CD4-positive, alpha-beta T cell treated with Interleukin-10 for 1 hour (primary cell): ENCODE measurements at regions not wholly inside any gene's neighbourhood (a gene's known extent, or its start where the extent isn't known, plus 50 kb on each side); places are given as distances from the start of the nearest gene placed in this dataset.

Experiments
- DNase-seq: peaks from one replicate; pipeline ENCODE4 v3.0.0-alpha.2; 2020

DNA sequence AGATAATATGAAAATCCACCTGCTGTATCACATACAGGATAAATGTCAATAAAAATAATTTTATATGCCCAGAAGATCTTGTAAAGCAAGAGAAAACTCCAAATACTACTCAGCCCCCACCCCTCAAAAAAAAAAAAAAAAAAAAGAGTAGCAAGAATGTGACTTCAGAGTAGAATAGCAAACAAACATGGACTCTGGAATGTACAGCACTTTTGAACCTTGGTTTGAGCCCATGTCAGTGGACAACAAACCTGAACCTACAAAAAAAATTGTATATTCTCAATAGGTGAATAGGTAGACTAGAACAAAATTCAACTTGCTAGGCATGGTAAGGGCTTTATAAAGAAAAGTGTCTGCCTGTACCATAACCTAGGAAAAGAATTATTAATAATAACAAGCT, 428.0 kb downstream of the SLITRK6 start:
- no peak for DNase-seq

DNA sequence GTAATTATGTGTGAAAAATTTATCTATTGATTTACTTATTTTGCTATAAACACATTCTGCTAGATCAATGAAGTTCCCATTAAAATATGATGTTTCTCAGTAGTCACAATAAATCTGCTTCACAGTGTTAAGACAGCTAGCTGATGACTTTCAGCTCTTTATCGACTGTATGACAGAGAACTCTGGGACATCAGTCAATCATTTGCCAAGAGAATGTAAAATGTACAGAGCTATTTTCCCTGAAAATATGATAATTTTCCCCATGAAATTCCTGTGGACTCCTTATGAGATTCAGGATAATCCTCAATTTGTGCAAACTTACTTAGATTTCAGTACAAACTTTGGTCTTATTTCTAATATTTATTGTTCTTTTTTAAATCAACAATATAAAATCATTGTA, 430.5 kb downstream of the SLITRK6 start:
- DNase-seq, result no peak

DNA sequence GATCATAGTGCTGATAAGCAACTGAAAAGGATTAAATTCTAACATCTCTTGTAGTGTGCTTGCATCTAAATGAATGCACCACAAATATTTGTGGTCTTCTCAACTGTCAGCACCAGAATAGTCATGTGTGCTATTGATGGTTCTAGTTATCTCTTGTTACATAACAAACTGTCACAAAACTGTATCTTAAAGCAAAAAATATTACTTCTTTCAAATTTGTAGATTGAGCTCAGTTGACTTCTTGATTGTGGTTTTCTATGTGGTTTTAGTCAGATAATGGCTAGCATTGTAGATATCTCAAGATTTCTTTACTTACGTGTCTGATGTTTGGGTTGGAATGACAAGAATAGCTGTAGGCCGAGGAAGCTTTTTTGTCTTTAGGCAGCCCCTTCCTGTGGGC, 431.3 kb downstream of the SLITRK6 start:
- DNase-seq, result no peak

GRCh38 chr13:85366759-85367417, 432.3 kb downstream of the SLITRK6 start:
- DNase-seq, result no peak

DNA sequence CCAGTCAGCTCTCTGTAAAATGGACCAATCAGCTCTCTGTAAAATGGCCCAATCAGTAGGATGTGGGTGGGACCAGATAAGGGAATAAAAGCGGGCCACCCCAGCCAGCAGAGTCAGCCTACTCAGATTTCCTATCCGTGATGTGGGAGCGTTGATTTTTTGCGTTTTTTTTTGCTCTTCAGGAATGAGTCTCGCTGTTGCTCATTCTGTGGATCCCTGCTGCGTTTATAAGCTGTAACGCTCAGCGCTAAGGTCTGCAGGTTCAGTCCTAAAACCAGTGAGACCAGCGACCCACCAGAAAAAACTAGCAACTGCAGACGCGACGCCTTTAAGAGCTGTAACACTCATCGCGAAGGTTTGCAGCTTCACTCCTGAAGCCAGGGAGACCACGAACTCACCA, 435.7 kb downstream of the SLITRK6 start:
- no peak for DNase-seq

DNA sequence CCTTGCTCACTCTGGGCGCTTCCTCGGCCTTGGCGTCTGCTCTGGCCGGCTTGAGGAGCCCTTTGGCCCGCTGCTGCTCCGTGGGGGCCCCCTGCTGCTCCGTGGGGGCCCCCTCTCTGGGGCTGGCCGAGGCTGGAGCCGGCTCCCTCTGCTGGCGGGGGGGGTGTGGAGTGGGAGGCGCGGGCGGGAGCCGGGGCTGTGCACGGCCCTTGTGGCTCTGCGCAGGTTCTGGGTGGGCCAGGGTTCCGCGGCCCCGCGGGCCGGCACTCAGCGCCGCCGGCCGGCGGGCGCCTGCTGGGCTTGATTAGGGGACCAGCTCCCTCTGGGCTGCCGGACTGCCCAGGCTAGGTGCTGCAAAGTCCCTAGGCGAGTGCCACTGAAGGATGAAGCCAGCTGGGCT, 436.2 kb downstream of the SLITRK6 start:
- DNase-seq, result no peak

GRCh38 chr13:85347251-85347650, 452.0 kb downstream of the SLITRK6 start:
- DNase-seq, result no peak

DNA sequence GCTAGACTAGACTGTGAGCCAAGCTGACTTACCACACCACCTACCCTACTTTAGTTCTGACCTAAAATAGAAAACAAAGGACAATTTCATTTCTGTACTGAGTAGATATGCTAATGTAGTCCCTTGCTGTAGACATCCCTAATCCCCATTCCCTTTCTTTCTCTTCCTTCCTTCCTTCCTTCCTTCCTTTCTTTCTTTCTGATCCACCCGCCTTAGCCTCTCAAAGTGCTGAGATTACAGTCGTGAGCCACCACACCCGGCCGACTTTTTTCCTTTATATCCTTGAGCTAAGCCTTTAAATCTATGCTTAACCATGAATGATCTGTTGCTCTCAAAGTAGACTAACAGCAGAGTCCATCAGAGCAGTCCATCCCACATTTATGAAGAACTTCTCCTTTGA, 465.0 kb downstream of the SLITRK6 start:
- no peak for DNase-seq

DNA sequence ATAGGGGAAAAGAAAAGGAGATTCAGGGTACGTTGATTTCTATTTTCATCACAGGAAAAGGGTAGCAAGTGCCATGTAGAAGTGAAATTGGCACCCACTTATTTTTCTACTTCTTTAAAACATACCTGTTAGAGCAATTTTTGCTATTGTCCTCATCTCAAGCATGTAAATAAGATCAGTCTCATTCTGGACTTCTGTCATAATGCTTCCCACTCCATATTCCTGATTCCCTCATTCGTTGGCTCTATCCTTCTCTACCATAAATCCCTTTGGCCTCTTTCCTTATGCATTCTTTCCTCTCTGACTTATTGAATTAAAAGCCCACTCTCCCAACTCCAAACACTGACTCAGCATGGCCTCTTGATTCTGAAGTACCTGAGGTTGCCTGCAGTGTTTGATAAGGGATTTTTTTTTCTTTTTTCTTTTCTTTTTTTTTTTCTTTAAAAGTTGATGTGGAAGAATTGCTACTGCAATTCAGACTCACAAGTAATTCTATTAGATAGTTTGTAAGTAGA, 465.7 kb downstream of the SLITRK6 start:
- DNase-seq, result no peak

GRCh38 chr13:85332615-85333014, 466.6 kb downstream of the SLITRK6 start:
- no peak for DNase-seq

DNA sequence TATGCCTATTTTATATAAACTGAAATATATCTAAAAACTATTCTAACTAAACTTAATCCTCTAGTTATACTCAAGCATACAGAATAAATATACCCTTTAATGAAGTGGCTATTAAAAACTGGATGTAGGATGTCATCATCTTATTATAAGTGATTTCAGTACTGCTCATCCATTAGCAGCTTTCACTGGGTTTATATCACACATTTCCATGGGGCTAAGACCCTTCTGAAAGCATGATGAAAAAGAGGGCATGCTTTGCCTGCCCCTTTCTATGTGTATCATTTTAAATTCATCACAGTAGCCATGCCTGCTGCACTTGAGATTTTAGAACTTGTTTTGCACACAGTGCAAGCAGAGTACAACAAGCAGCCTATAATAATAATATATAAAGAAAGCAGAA, 477.5 kb downstream of the SLITRK6 start:
- no peak for DNase-seq

GRCh38 chr13:85317781-85318180, 481.4 kb downstream of the SLITRK6 start:
- no peak for DNase-seq

DNA sequence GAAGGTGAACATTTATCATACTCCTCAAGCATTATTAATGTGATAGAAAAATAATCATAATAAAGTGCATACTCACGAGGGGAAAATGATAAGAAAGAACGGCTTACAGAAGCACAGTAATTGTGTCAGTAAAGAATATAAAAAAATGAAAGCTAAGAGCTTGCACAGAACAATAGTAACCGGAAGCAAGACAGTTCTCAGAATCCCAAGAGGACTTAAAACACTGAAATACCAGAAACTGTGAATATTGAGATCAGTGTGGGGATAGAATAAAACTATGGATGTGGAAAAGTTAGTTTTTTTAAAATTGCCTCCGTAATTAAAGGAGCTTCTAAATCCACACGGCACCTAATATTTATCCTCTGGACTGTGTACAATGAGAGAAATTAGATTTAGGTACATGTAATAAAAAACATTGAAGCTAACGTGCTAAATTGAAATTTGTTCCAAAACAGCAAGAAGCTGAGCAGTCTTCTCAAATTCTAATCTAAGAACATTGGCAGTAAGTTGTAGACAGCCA, 482.7 kb downstream of the SLITRK6 start:
- no peak for DNase-seq

GRCh38 chr13:85314686-85315085, 484.5 kb downstream of the SLITRK6 start:
- DNase-seq, result no peak

DNA sequence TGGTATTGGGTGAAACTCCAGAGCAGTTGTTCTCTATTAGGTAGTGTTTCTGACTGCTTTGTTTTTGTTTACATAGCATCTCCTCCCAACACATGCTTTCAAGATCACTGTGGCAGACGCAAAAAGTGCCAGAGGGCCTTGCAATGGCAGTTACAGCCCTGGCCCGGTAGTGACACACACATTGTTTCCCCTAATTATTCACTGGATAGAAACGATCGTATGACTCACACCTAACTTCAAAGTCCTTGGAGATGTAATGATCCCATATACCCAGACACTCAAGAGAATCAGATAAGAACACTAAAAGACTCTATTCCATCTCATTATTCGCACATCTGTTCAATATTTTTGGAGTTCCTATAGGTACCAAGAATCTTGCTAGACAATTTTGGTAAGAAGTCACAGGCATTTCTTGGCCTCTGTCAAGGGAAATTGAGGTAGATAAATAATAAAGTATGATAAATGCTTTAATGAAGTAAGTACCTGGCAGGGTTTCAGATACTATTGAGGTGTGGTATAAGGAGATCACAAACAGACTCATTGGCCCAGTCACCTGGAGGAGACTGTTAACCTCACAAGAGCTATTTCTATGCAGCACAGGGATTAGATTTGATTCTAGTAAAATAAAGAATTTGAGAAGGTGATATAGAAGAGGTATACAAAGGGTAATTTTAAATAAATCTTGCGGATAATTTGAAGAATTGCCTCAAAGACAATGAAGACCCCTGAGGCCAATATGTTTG, 485.3 kb downstream of the SLITRK6 start:
- DNase-seq, result no peak

DNA sequence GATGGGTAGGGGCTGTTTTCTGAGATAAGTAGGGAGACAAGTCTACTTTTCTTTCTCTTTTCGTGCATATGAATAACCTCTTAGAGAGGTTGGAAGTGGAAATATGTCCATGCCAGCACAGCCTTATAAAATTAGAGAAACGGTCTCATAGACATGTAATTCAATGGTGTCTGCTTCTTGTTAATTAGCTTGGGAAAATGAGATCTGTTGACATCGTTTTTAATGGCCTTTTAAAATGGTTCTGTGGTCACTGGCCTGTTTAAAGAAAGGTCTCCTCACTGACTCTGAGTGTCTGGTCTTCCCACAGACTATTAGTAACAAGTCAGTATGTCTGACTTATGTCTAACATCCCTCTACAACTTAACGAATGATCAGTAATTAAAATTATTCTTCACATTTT, 487.1 kb downstream of the SLITRK6 start:
- no peak for DNase-seq

GRCh38 chr13:85303630-85304029, 495.6 kb downstream of the SLITRK6 start:
- DNase-seq, result no peak

GRCh38 chr13:85298387-85298924, 500.8 kb downstream of the SLITRK6 start:
- no peak for DNase-seq

DNA sequence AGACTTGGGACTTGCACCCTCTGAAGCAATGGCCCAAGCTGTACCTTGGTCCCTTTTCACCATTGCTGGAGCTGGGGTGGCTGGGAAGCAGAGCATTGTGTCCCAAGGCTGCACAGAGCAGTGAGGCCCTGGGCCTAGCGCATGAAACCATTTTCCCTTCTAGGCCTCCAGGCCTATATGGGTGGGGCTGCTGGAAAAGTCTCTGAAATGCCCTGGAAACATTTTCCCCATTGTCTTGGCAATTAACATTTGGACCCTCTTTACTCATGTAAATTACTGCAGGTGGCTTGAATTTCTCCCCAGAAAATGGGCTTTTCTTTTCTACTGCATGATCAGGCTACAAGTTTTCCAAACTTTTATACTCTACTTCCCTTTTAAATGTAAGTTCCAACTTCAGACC, 510.5 kb downstream of the SLITRK6 start:
- DNase-seq, result no peak

- no peak for DNase-seq
Measured at GRCh38 chr13:85287528-85287927, 511.7 kb downstream of the SLITRK6 start.

GRCh38 chr13:85286081-85286480, 513.1 kb downstream of the SLITRK6 start:
- DNase-seq, result no peak

DNA sequence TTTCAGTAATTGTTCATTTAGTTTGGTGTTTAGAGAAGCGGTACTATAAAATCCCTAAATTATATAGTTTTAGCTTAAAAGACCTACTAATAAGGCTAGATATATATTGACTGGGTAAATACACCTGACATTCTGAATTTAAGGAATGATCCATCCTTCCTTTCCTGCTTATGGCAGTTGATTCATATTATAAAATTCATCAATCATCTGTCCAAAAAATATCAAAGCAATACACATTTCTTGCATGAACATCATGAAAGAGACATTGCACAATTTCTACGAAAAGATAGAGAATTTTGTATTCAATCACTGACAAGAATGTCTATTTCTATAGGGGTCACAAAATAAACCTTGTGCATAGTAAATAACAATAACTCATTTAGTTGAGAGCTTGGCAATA, 514.9 kb downstream of the SLITRK6 start:
- DNase-seq, result no peak

- DNase-seq, result no peak
Measured at GRCh38 chr13:85283408-85283807, 515.8 kb downstream of the SLITRK6 start.

DNA sequence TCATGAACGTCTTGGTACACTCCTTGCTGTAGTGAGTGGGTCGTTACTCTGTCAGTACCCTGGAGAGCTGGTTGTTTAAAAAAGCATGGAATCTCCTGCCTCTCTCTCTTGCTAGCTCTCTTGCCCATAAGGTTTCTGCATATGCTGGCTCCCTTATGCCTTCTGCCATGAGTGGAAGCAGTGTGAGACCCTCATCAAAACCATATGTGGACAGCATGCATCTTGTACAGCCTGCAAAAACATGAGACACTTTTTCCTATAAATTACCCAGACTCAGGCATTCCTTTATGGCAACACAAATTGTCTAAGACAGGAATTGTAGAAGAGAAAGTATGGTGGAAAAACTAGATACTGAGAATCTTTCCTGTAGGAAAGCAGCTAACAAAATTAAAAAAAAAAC, 516.3 kb downstream of the SLITRK6 start:
- DNase-seq, result no peak
